GM23338 (cell line): ENCODE measurements at regions not wholly inside any gene's neighbourhood (a gene's known extent, or its start where the extent isn't known, plus 50 kb on each side); places are given as distances from the start of the nearest gene placed in this dataset.

Experiments used
- ATAC-seq: fragments of 200-7000 bp; cut with Tn5 transposase; 3 replicates; pipeline ENCODE4 v1.9.1; 2020
- DNase-seq: peaks from one replicate; pipeline ENCODE4 v3.0.0-alpha.2; 2015; ENCODE audit warnings: low spot score
- H2AFZ ChIP-seq: fragments of 200-600 bp; sonication (generic); 2 replicates; pipeline ENCODE4 v1.8.0; 2016; ENCODE audit warnings: antibody characterized with exemption, mild to moderate bottlenecking, moderate library complexity
- H3F3A ChIP-seq: fragments of 200-600 bp; sonication (generic); replicated peaks from 2 replicates; pipeline ENCODE4 v1.8.0; 2017; ENCODE audit warnings: antibody characterized with exemption, mixed run types, low read depth
- H3K27ac ChIP-seq: fragments of 200-600 bp; sonication (generic); 2 replicates; pipeline ENCODE4 v1.6.1; 2016; ENCODE audit warnings: low read depth
- H3K27me3 ChIP-seq: fragments of 200-600 bp; sonication (generic); 2 replicates; pipeline ENCODE4 v1.8.0; 2016; ENCODE audit warnings: mild to moderate bottlenecking, mixed run types, moderate library complexity; ENCODE audit not compliant: insufficient read depth
- H3K36me3 ChIP-seq: fragments of 200-600 bp; sonication (generic); 2 replicates; pipeline ENCODE4 v1.8.0; 2016; ENCODE audit warnings: mild to moderate bottlenecking; ENCODE audit not compliant: insufficient read depth
- H3K4me1 ChIP-seq: fragments of 200-600 bp; sonication (generic); 2 replicates; pipeline ENCODE4 v1.8.0; 2016; ENCODE audit warnings: mild to moderate bottlenecking, moderate library complexity; ENCODE audit not compliant: insufficient read depth
- H3K4me2 ChIP-seq: fragments of 200-600 bp; sonication (generic); 2 replicates; pipeline ENCODE4 v1.7.1; 2017; ENCODE audit warnings: mixed run types
- H3K4me3 ChIP-seq: fragments of 200-600 bp; sonication (generic); 2 replicates; pipeline ENCODE4 v1.6.1; 2016; ENCODE audit warnings: mixed run types
- H3K79me2 ChIP-seq: fragments of 200-600 bp; sonication (generic); replicated peaks from 2 replicates; pipeline ENCODE4 v1.8.0; 2017; ENCODE audit warnings: mild to moderate bottlenecking; ENCODE audit not compliant: insufficient read depth
- H3K9me2 ChIP-seq: fragments of 200-600 bp; sonication (generic); 2 replicates; pipeline ENCODE4 v1.8.0; 2017; ENCODE audit not compliant: insufficient read depth
- H4K20me1 ChIP-seq: fragments of 200-600 bp; sonication (generic); replicated peaks from 2 replicates; pipeline ENCODE4 v1.8.0; 2017; ENCODE audit warnings: mild to moderate bottlenecking; ENCODE audit not compliant: insufficient read depth
- H3K27ac Mint-ChIP-seq: 2 replicates; pipeline ENCODE4 v1.8.0; 2020; ENCODE audit warnings: inconsistent platforms, mild to moderate bottlenecking, moderate library complexity, mixed read lengths
- H3K27me3 Mint-ChIP-seq: 3 replicates; pipeline ENCODE4 v1.8.0; 2022; ENCODE audit warnings: low read depth, mild to moderate bottlenecking, moderate library complexity, mixed read lengths, inconsistent platforms; ENCODE audit not compliant: insufficient read depth, poor library complexity
- H3K36me3 Mint-ChIP-seq: 3 replicates; pipeline ENCODE4 v1.8.0; 2021; ENCODE audit warnings: low read depth, mild to moderate bottlenecking, inconsistent platforms, moderate library complexity, mixed read lengths
- H3K4me1 Mint-ChIP-seq: 3 replicates; pipeline ENCODE4 v1.8.0; 2020; ENCODE audit warnings: mild to moderate bottlenecking, inconsistent platforms, mixed read lengths
- H3K4me3 Mint-ChIP-seq: 3 replicates; pipeline ENCODE4 v1.8.0; 2021; ENCODE audit warnings: moderate library complexity, mild to moderate bottlenecking, inconsistent platforms, mixed read lengths
- H3K9me3 Mint-ChIP-seq: 3 replicates; pipeline ENCODE4 v1.8.0; 2020; ENCODE audit warnings: moderate library complexity, mild to moderate bottlenecking, inconsistent platforms, mixed read lengths
- CREB1 ChIP-seq: fragments of 250-450 bp; sonication (Bioruptor Pico); IDR thresholded peaks from 2 replicates; pipeline ENCODE4 v1.5.0; 2020; ENCODE audit warnings: low read depth, mild to moderate bottlenecking, moderate library complexity
- CTCF ChIP-seq, 2 experiments: fragments of 200-600 bp in 1 of 2; sonication (generic) in 1 of 2; conservative IDR thresholded peaks; 2 replicates each; pipeline versions ENCODE4 v1.5.1 to v1.6.1; 2016 to 2017; ENCODE audit warnings: antibody characterized with exemption in 2 of 2, low read depth in 2 of 2, mild to moderate bottlenecking in 2 of 2, moderate library complexity in 1 of 2
- ETS1 ChIP-seq: IDR thresholded peaks from 2 replicates; pipeline ENCODE4 v1.6.1; 2016; ENCODE audit warnings: antibody characterized with exemption
- EZH2 ChIP-seq: fragments of 200-600 bp; sonication (generic); IDR thresholded peaks from one replicate; pipeline ENCODE4 v1.8.0; 2017; ENCODE audit warnings: antibody characterized with exemption, mild to moderate bottlenecking, low read depth; ENCODE audit not compliant: unreplicated experiment
- EZH2phosphoT487 ChIP-seq: fragments of 200-600 bp; sonication (generic); IDR thresholded peaks from one replicate; pipeline ENCODE4 v1.8.1; 2018; ENCODE audit warnings: antibody characterized with exemption; ENCODE audit not compliant: unreplicated experiment
- JUNB ChIP-seq: IDR thresholded peaks from one replicate; pipeline ENCODE4 v1.6.1; 2016; ENCODE audit warnings: antibody characterized with exemption; ENCODE audit not compliant: unreplicated experiment
- NANOG ChIP-seq: IDR thresholded peaks from 2 replicates; pipeline ENCODE4 v1.6.1; 2016; ENCODE audit warnings: antibody characterized with exemption, borderline replicate concordance
- POLR2AphosphoS5 ChIP-seq: IDR thresholded peaks from 2 replicates; pipeline ENCODE4 v1.6.1; 2016; ENCODE audit warnings: antibody characterized with exemption, low read depth
- REST ChIP-seq: IDR thresholded peaks from one replicate; pipeline ENCODE4 v1.6.1; 2018; ENCODE audit warnings: antibody characterized with exemption; ENCODE audit not compliant: unreplicated experiment
- STAT1 ChIP-seq: IDR thresholded peaks from one replicate; pipeline ENCODE4 v1.6.1; 2016; ENCODE audit warnings: antibody characterized with exemption; ENCODE audit not compliant: unreplicated experiment
- ZNF114 ChIP-seq: fragments of 250-450 bp; sonication (Bioruptor Pico); IDR thresholded peaks from 2 replicates; pipeline ENCODE4 v1.5.0; 2020; ENCODE audit warnings: mild to moderate bottlenecking, moderate library complexity
- ZNF331 ChIP-seq: fragments of 250-450 bp; sonication (Bioruptor Pico); IDR thresholded peaks from 2 replicates; pipeline ENCODE4 v1.5.0; 2020; ENCODE audit warnings: low read depth, mild to moderate bottlenecking, moderate library complexity
- ZNF462 ChIP-seq: fragments of 250-450 bp; sonication (Bioruptor Pico); IDR thresholded peaks from 2 replicates; pipeline ENCODE4 v1.5.0; 2020; ENCODE audit warnings: mild to moderate bottlenecking, moderate library complexity

- no peak for TF ChIP-seq NANOG
- TF ChIP-seq STAT1, result no peak
- TF ChIP-seq ZNF462 (CRISPR knock-in tag), result no peak
- no peak for TF ChIP-seq POLR2AphosphoS5
- TF ChIP-seq REST, result no peak
- no peak for TF ChIP-seq EZH2phosphoT487
- no peak for TF ChIP-seq ZNF114 (CRISPR knock-in tag)
- TF ChIP-seq JUNB, result no peak
- no peak for TF ChIP-seq CREB1 (CRISPR knock-in tag)
- no peak for TF ChIP-seq CTCF (conservative IDR thresholded peaks at IDR 0.05; ENCODE audit: low read depth in 2 of 2)
- no peak for TF ChIP-seq ZNF331 (CRISPR knock-in tag)
- TF ChIP-seq EZH2, result no peak
- no peak for TF ChIP-seq ETS1
- no peak for ATAC-seq
- H2AFZ ChIP-seq, result no peak overlapping the region
These were observed 162.0 kb upstream of the SETBP1 start for GRCh38 chr18:44518666-44519065.

More at GRCh38 chr18:44518666-44519065, 162.0 kb upstream of the SETBP1 start:
- Mint-ChIP-seq H3K27me3 (no peaks in the 10 kb centered on the region), H3K9me3 (no peaks in the 10 kb centered on the region), H3K36me3 (no peaks in the 10 kb centered on the region), H3K27ac (no peak overlapping the region), H3K4me3 (no peak overlapping the region), H3K4me1 (peaks cover 4% of the 10 kb centered on the region; the same call in 1 of the 3 replicates)
- Histone ChIP-seq H3K79me2 (no peaks in the 10 kb centered on the region), H3K4me2 (no peak overlapping the region), H3K36me3 (no peaks in the 10 kb centered on the region), H3K27me3 (no peaks in the 10 kb centered on the region), H3K4me1 (no peaks in the 10 kb centered on the region), H3F3A (no peaks in the 10 kb centered on the region), H3K4me3 (no peak overlapping the region), H3K27ac (no peak overlapping the region), H3K9me2 (no peaks in the 10 kb centered on the region), H4K20me1 (no peaks in the 10 kb centered on the region)
- DNase-seq, result no peak
